SK-N-SH treated with all-trans-retinoic acid at 6 μM for 48 hours (cell line): ENCODE measurements at regions not wholly inside any gene's neighbourhood (a gene's known extent, or its start where the extent isn't known, plus 50 kb on each side); places are given as distances from the start of the nearest gene placed in this dataset.

Experiments used
- CSDC2 ChIP-seq: fragments of 250-450 bp; sonication (Bioruptor Pico); IDR thresholded peaks from 2 replicates; pipeline ENCODE4 v1.5.0; 2020; ENCODE audit warnings: mild to moderate bottlenecking, moderate library complexity
- GLIS3 ChIP-seq: fragments of 250-450 bp; sonication (Bioruptor Pico); IDR thresholded peaks from 2 replicates; pipeline ENCODE4 v1.5.0; 2020; ENCODE audit warnings: mild to moderate bottlenecking, moderate library complexity
- POU6F1 ChIP-seq: fragments of 250-450 bp; sonication (Bioruptor Pico); IDR thresholded peaks from 2 replicates; pipeline ENCODE4 v1.8.0; 2021; ENCODE audit warnings: low read depth, mild to moderate bottlenecking, moderate library complexity, borderline replicate concordance
- RARB ChIP-seq: fragments of 250-450 bp; sonication (Bioruptor Pico); IDR thresholded peaks from 2 replicates; pipeline ENCODE4 v1.8.0; 2021; ENCODE audit warnings: mild to moderate bottlenecking, moderate library complexity
- ZC3H10 ChIP-seq: fragments of 250-450 bp; sonication (Bioruptor Pico); IDR thresholded peaks from 2 replicates; pipeline ENCODE4 v1.5.1; 2021; ENCODE audit warnings: mild to moderate bottlenecking, moderate library complexity
- ZNF70 ChIP-seq: fragments of 450-650 bp; formaldehyde crosslinking; IDR thresholded peaks from 2 replicates; pipeline ENCODE4 v1.5.0; 2020; ENCODE audit warnings: mild to moderate bottlenecking, moderate library complexity
- ZNF8 ChIP-seq: fragments of 450-650 bp; formaldehyde crosslinking; IDR thresholded peaks from 2 replicates; pipeline ENCODE4 v1.5.0; 2020; ENCODE audit warnings: mild to moderate bottlenecking, moderate library complexity
- TF ChIP-seq, protein P1 (sequence below): fragments of 250-450 bp; sonication (Bioruptor Pico); IDR thresholded peaks from 2 replicates; pipeline ENCODE4 v1.5.1; 2021; ENCODE audit warnings: mild to moderate bottlenecking, moderate library complexity
- TF ChIP-seq, protein P2 (sequence below): fragments of 250-450 bp; sonication (Bioruptor Pico); IDR thresholded peaks from 2 replicates; pipeline ENCODE4 v1.8.0; 2020; ENCODE audit warnings: mild to moderate bottlenecking, moderate library complexity, borderline replicate concordance

GRCh38 chr13:94829837-94830365 is 117.6 kb upstream of the SOX21 start:
- TF ChIP-seq ZNF8 (CRISPR knock-in tag) (no peak), ZNF70 (CRISPR knock-in tag) (no peak), RARB (CRISPR knock-in tag) (no peak), GLIS3 (no peak), CSDC2 (CRISPR knock-in tag) (no peak), ZC3H10 (no peak), POU6F1 (no peak)
- TF ChIP-seq, protein P1, sequence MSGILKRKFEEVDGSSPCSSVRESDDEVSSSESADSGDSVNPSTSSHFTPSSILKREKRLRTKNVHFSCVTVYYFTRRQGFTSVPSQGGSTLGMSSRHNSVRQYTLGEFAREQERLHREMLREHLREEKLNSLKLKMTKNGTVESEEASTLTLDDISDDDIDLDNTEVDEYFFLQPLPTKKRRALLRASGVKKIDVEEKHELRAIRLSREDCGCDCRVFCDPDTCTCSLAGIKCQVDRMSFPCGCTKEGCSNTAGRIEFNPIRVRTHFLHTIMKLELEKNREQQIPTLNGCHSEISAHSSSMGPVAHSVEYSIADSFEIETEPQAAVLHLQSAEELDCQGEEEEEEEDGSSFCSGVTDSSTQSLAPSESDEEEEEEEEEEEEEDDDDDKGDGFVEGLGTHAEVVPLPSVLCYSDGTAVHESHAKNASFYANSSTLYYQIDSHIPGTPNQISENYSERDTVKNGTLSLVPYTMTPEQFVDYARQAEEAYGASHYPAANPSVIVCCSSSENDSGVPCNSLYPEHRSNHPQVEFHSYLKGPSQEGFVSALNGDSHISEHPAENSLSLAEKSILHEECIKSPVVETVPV (CRISPR knock-in tag): no peak
- TF ChIP-seq, protein P2, sequence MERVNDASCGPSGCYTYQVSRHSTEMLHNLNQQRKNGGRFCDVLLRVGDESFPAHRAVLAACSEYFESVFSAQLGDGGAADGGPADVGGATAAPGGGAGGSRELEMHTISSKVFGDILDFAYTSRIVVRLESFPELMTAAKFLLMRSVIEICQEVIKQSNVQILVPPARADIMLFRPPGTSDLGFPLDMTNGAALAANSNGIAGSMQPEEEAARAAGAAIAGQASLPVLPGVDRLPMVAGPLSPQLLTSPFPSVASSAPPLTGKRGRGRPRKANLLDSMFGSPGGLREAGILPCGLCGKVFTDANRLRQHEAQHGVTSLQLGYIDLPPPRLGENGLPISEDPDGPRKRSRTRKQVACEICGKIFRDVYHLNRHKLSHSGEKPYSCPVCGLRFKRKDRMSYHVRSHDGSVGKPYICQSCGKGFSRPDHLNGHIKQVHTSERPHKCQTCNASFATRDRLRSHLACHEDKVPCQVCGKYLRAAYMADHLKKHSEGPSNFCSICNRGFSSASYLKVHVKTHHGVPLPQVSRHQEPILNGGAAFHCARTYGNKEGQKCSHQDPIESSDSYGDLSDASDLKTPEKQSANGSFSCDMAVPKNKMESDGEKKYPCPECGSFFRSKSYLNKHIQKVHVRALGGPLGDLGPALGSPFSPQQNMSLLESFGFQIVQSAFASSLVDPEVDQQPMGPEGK (CRISPR knock-in tag): no peak
